ENCODE measurements at regions not wholly inside any gene's neighbourhood (a gene's known extent, or its start where the extent isn't known, plus 50 kb on each side); places are given as distances from the start of the nearest gene placed in this dataset.

GRCh38 chr4:97150966-97151365 is 992.3 kb downstream of the STPG2 start:
- no peak overlapping the region for H3K27ac ChIP-seq
- no peak for DNase-seq (ENCODE audit: low spot score)
- no peak overlapping the region for H3K4me3 ChIP-seq
- TF ChIP-seq CTCF (IDR thresholded peaks at IDR 0.05): no peak

GRCh38 chr4:97152149-97152548 is 991.1 kb downstream of the STPG2 start:
- Histone ChIP-seq H3K27ac (no peak overlapping the region), H3K4me3 (no peak overlapping the region)
- TF ChIP-seq CTCF (IDR thresholded peaks at IDR 0.05): no peak
- DNase-seq (ENCODE audit: low spot score): no peak

GRCh38 chr4:97153042-97153441 is 990.2 kb downstream of the STPG2 start:
- Histone ChIP-seq H3K4me3 (no peak overlapping the region), H3K27ac (no peak overlapping the region)
- no peak for TF ChIP-seq CTCF (IDR thresholded peaks at IDR 0.05)
- no peak for DNase-seq (ENCODE audit: low spot score)

- TF ChIP-seq CTCF (IDR thresholded peaks at IDR 0.05): no peak
- no peak for DNase-seq (ENCODE audit: low spot score)
- H3K27ac ChIP-seq: no peak overlapping the region
- H3K4me3 ChIP-seq: no peak overlapping the region
These were observed 983.7 kb downstream of the STPG2 start for GRCh38 chr4:97159625-97160024.

GRCh38 chr4:97185233-97185632 is 958.0 kb downstream of the STPG2 start:
- Histone ChIP-seq H3K27ac (no peak overlapping the region), H3K4me3 (no peak overlapping the region)
- DNase-seq (ENCODE audit: low spot score): no peak
- no peak for TF ChIP-seq CTCF (IDR thresholded peaks at IDR 0.05)

- Histone ChIP-seq H3K27ac (no peak overlapping the region), H3K4me3 (no peak overlapping the region)
- TF ChIP-seq CTCF (IDR thresholded peaks at IDR 0.05): no peak
- no peak for DNase-seq (ENCODE audit: low spot score)
These were observed 946.2 kb downstream of the STPG2 start for GRCh38 chr4:97197106-97197505.

- no peak for DNase-seq (ENCODE audit: low spot score)
- TF ChIP-seq CTCF (IDR thresholded peaks at IDR 0.05): no peak
- no peak overlapping the region for H3K4me3 ChIP-seq
- no peak overlapping the region for H3K27ac ChIP-seq
These were observed 934.5 kb downstream of the STPG2 start for GRCh38 chr4:97208749-97209148.

Measured in coronary artery (tissue), 2 donors.